Stimulated activated CD4-positive, alpha-beta T cell treated with anti-CD3 and anti-CD28 coated beads, Interleukin-15, amount 100 ng/mL, for 24 hours (primary cell): ENCODE measurements at regions not wholly inside any gene's neighbourhood (a gene's known extent, or its start where the extent isn't known, plus 50 kb on each side); places are given as distances from the start of the nearest gene placed in this dataset.
A peak's percentile ranks its signal among the peaks of the same experiment; 100 is the strongest.
"Not testable (repeated sequence)": the region's sequence is repeated elsewhere in the genome, so short reads cannot be mapped to it uniquely, and the experiment has no call there.

Experiments used
- DNase-seq: peaks from one replicate; pipeline ENCODE4 v3.0.0-alpha.2; 2020

GRCh38 chr15:44849701-44850403 lies 106.6 kb upstream of the TERB2 start:
- not testable (repeated sequence) for DNase-seq

DNA sequence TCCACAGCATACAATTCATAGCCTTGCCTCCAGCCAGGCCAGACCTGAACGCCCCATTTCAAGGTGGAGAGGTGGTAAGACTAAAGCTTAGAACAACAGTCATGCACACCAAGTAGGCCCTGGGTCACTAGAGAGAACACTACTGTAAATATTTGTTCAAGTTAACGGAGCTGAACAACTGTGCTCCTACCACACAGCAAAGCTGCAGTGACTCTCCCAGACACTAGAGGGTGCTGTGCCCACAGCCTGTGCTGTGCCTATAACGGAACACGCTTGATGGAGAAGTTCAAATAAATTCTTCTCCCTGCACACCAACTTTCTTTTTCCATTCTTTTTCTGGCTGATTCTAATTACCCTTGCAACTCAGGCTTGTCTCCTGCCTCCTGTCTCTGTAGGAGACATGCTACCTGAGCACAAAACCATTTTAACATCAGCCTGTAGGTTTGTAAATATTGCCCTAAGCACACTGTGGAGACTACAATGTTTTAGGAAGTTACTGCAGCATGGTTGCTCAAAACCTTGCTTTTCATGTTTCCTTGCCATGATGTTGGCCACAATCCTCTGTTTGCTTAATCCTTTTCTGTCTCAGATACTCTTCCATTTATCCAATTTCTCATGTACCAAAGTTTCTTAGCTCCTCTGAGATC lies 103.1 kb upstream of the TERB2 start:
- DNase-seq: peak; percentile 81

DNA sequence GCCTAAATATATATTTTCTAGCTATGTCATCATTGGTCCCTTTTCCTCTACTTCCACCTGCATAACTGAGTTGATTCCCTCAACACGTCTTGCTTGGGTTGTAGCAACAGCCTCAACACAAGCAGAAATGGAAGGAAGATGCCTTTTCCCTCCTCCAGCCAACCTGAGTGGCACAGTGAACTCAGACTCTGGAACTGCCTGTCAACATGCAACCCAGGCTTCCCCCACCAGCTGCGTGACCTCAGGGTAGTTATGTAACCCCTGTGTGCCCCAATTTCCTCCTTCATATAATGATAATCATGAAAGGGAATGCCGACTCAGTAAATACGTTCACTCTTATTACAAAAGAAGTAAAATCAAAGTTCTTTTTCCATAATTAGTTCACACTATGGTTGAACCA lies 101.8 kb upstream of the TERB2 start:
- DNase-seq: not testable (repeated sequence)

DNA sequence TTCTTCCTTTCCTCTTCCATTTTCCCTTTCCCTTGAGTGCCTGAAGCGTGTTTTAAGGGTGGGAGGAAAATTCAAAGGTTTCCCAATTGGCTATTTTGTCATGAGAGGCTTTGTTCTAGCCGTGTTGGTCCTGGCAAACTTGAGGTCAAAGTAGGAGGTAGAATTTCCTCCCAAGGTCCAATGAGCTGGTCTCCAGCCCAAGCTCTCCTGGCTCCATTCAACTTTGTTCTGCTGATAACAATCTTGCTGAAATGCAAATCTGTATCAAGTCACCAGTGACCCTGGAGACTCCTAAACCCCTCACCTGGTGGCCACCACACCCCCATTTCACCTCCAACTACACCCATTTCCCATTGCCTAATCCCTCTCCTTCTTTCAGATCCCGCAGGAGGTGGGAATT lies 100.2 kb upstream of the TERB2 start:
- not testable (repeated sequence) for DNase-seq

GRCh38 chr15:44857164-44857710 lies 99.2 kb upstream of the TERB2 start:
- not testable (repeated sequence) for DNase-seq

DNA sequence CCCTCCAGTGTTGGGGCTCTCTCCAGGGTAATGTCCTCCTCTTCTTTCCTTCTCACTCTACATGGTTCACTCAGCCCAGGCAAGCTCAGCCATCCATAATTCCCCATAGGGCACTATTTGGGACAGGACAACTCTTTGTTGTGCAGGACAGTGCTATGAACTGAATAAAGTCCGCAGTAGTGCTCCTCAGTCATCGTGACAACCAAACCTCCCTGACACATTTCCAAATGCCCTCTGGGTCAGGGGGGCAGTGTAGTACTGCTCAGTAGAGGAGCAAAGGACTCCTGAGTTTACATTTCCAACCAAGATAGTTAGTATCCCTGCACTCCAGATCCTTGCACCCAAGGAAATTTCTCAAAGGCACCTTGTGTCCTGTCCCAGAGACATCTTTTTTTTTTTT lies 97.4 kb upstream of the TERB2 start:
- not testable (repeated sequence) for DNase-seq

DNA sequence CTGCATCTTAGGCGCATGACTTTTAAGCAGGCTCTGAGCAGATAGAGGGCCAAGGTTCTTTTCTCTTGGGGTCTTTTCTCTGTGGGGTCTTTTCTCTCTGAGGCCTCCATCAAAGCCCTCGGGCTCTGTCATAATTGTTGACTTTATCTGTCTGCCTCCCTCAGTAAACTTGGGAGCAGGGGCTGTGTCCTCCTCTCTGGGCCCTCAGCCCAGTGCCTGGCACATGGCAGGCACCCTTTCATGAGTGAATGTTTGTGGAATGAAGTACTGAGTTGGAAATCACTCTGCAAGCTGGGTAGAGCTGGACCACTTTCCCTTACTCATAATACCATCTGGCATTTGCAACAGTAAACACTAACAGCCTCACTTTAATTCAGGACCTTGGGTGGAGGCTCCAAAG lies 96.3 kb upstream of the TERB2 start:
- DNase-seq: not testable (repeated sequence)

GRCh38 chr15:44861439-44861910 lies 95.0 kb upstream of the TERB2 start:
- DNase-seq: no peak

GRCh38 chr15:44861917-44862316 lies 94.6 kb upstream of the TERB2 start:
- DNase-seq: no peak

DNA sequence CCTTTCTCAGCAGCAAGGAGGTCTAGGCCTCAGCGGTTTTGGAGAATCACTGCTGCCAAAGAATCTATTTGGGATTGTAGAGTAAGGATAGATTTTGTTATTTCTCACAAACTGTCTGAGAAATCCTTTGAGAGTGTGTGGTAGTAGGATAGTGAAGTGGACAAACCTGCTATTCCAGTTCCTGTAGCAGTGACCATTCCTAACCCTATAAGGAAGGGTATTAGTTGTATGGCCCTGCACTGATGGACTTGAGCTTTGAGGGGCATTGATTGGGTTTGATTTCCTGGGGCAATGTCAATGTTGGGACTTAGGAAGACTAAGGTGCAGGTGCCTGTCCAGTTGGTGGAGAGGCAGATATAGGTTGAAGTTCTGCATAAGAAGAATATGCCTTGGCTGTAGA lies 93.6 kb upstream of the TERB2 start:
- DNase-seq: not testable (repeated sequence)

DNA sequence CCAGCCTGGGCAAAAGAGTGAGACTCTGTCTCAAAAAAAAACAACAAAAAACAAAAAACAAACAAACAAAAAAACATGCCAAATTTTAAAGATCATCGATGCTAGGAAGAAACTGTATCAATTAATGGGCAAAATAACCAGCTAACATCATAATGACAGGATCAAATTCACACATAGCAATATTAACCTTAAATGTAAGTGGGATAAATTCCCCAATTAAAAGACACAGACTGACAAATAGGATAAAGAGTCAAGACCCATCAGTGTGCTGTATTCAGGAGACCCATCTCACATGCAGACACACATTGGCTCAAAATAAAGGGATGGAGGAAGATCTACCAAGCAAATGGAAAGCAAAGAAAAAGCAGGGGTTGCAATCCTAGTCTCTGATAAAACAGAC lies 88.4 kb upstream of the TERB2 start:
- not testable (repeated sequence) for DNase-seq

DNA sequence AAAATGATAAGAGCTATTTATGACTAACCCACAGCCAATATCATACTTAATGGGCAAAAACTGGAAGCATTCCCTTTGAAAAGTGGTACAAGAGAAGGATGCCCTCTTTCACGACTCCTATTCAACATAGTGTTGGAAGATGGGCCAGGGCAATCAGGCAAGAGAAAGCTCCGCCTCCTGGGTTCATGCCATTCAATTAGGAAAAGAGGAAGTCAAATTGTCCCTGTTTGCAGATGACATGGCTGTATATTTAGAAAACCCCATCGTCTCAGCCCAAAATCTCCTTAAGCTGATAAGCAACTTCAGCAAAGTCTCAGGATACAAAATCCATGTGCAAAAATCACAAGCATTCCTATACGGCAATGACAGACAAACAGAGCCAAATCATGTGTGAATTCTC lies 86.4 kb upstream of the TERB2 start:
- DNase-seq: not testable (repeated sequence)

DNA sequence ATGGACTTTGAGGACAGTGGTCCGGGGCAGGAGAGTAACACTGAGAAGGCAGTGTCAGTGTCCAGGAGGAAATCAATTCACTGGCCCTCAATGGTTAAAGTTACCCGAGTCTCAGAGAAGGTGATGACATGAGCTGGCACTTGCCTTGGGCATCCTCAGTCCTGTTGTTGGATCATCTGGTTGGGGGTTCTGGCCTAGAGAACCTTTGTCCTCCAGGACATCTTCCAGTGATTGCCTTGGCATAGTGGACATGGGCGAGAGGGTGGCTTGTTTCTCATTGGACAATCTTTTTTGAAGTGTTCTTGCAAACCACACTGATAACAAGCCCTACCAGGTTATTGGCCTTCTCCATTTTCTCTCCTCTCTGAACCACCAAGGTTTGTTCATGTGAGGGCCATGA lies 83.4 kb upstream of the TERB2 start:
- DNase-seq: no peak

GRCh38 chr15:44879066-44879465 lies 77.4 kb upstream of the TERB2 start:
- DNase-seq: no peak

DNA sequence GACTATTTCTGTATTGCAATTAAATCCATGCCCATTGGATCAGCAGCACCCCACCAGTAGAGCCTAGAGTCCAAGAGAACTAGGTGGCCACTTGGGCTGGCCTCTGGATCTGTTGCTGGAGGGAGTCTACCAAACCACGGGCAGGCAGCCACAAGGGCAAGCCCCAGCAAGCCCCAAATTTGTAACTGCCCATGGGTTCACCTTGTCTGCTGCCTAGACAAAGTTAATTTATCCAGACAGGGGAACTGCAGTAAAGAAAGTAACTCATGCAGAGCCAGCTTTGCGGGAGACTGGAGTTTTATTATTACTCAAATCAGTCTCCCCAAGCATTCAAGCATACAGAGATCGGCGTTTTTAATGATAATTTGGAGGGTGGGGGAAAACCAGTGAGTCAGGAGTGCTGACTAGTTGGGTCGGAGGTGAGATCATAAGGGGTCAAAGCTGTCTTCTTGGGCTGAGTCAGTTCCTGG lies 74.0 kb upstream of the TERB2 start:
- peak; percentile 65 for DNase-seq

GRCh38 chr15:44883199-44883877 lies 73.1 kb upstream of the TERB2 start:
- no peak for DNase-seq

DNA sequence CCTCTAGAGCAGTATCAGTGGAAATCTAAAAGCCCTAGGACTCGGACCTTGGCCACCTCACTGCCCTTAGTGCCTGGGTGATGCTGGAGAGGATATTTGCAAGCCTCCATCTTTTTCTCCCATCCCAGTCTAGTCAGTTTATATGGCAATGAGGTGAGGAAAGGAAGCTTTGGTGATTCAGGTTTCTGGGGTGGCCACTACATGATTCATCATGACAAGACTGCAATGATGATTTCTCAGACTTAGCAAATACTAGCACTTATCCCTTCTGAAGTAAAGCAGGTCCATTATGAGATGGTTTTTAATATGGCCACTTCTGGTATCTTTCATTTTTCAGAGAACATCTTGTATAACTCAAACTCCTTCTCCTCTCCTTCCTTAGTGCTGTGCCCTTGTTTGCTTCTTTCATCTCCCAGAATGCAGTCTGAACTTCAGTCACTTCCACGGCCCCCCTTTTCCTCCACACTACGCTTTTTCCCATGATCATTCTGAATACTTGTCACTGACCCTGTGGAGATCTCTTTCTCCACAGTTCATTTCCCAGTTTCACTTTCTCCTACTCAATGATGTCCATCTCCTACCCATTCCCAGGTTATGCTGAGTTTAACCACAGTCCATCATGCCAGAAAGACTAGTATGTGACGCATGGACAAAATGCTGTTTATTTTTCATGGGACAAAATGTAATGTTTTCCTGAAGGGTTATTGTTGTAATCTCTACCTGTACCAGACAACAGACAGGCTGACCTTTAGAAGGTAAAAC lies 57.4 kb upstream of the TERB2 start:
- DNase-seq: not testable (repeated sequence)

DNA sequence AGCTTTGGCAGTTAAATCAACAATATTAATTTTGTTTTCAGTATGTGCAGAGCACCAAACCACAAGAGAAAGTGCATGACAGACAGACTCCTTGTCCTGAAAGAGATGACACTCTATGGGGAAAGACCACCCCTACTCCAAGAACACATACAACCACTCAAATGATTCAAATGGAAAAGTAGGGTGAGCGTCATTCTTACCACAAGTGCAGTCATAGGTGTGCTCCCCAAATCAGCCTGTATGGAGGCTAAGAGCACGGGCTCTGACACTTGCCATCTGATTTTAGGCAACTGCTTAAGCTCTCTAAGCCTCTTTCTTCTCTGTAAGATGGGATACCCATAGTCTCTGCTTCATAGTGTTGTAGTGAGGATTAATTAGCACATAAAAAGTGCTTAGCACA lies 56.7 kb upstream of the TERB2 start:
- not testable (repeated sequence) for DNase-seq

DNA sequence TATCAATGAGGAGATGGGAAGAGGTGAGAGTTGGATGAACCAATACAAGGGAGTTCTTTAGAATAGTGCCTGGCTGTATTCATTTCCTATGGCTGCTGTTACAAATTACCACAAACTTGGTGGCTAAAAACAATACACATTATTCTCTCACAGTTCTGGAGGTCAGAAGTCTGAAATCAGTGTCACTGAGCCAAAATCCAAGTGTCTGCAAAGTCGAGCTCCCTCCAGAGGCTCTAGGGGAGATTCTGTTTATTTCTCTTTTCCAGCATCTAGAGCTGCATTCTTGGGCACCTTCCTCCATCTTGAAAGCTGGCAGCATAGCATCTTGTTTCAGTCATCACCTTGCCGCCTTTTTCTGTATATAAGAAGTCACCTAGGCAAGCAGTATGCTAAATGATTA lies 55.7 kb upstream of the TERB2 start:
- DNase-seq: not testable (repeated sequence)

- not testable (repeated sequence) for DNase-seq
Observed at GRCh38 chr15:44903281-44903680, 53.2 kb upstream of the TERB2 start.

DNA sequence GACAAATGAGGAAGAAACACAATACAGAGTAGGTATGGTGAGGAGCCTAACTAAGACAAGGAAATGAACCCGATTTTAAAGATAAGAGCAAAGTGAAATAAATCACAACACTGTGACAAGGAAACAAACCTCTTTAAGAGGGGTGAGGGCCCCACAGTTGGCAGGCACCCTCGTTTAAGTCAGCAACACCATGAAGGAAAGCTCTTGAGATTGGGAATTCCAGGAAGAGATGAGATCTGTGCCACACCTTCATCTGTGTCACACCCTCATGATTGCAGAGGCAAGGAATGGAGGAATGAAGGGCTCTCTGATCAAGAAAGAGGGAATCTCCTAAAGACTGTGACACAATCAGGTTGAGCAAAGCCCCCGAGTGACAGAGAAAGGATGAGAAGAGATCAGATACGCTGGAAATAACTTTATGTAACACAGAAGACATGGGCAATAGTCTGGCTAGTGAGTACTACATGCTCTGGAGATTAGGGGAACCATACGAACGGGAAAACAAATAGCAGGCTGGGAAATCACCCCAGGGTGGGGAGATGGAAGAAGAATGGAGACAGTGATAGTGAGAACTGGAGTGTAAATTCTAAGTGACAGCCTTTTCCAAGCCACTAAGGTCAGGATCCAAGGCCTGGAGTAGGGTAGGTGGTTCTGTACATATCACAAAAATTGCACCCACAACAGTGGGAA lies 51.7 kb upstream of the TERB2 start:
- not testable (repeated sequence) for DNase-seq
